Neural crest cell (in vitro differentiated cells): ENCODE measurements at regions not wholly inside any gene's neighbourhood (a gene's known extent, or its start where the extent isn't known, plus 50 kb on each side); places are given as distances from the start of the nearest gene placed in this dataset.

Source experiments
- DNase-seq: peaks from one replicate; pipeline ENCODE4 v3.0.0; 2021; ENCODE audit warnings: low read depth, mixed read lengths, low spot score
- H3K27ac Mint-ChIP-seq: one replicate; pipeline ENCODE4 v1.8.0; 2021; ENCODE audit warnings: mild to moderate bottlenecking, mixed read lengths; ENCODE audit not compliant: unreplicated experiment
- H3K27me3 Mint-ChIP-seq: 2 replicates; pipeline ENCODE4 v1.8.0; 2021; ENCODE audit warnings: low read depth, mild to moderate bottlenecking, mixed read lengths
- H3K36me3 Mint-ChIP-seq: 2 replicates; pipeline ENCODE4 v1.8.0; 2021; ENCODE audit warnings: low read depth, mild to moderate bottlenecking, mixed read lengths
- H3K4me1 Mint-ChIP-seq: 2 replicates; pipeline ENCODE4 v1.8.0; 2021; ENCODE audit warnings: mixed read lengths
- H3K4me3 Mint-ChIP-seq: one replicate; pipeline ENCODE4 v1.8.0; 2021; ENCODE audit warnings: mild to moderate bottlenecking, mixed read lengths
- H3K9me3 Mint-ChIP-seq: 2 replicates; pipeline ENCODE4 v1.8.0; 2021; ENCODE audit warnings: mixed read lengths
- TF ChIP-seq, protein P1 (sequence below): fragments of 200-600 bp; sonication (generic); conservative IDR thresholded peaks from 2 replicates; pipeline ENCODE4 v1.5.0; 2021; ENCODE audit warnings: antibody characterized with exemption, mild to moderate bottlenecking

DNA sequence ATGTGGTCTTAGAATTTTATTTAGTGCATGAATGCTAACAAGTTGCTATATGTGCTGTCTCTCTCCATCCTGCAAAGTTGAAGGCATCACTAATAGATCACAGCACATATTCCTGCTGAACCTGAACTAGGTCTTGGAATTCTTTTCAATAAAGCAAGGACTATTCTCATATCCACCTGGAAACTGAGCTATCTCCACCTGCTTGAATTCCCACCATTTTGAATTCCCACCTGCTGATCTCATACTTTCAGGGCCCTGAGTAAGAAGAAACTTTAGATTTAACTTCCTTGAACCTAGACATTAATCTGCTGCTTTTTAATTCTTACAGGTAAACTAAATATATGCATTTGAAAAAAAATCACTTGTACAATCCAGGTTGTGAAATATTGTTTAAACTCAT is 445.3 kb upstream of the CCL2 start:
- H3K4me3 Mint-ChIP-seq = no peak overlapping the region
- no peak overlapping the region for H3K27ac Mint-ChIP-seq
- no peak for DNase-seq
- TF ChIP-seq, protein P1, sequence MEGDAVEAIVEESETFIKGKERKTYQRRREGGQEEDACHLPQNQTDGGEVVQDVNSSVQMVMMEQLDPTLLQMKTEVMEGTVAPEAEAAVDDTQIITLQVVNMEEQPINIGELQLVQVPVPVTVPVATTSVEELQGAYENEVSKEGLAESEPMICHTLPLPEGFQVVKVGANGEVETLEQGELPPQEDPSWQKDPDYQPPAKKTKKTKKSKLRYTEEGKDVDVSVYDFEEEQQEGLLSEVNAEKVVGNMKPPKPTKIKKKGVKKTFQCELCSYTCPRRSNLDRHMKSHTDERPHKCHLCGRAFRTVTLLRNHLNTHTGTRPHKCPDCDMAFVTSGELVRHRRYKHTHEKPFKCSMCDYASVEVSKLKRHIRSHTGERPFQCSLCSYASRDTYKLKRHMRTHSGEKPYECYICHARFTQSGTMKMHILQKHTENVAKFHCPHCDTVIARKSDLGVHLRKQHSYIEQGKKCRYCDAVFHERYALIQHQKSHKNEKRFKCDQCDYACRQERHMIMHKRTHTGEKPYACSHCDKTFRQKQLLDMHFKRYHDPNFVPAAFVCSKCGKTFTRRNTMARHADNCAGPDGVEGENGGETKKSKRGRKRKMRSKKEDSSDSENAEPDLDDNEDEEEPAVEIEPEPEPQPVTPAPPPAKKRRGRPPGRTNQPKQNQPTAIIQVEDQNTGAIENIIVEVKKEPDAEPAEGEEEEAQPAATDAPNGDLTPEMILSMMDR = no peak
- no peaks in the 10 kb centered on the region for H3K4me1 Mint-ChIP-seq
- H3K9me3 Mint-ChIP-seq = no peaks in the 10 kb centered on the region
- H3K27me3 Mint-ChIP-seq = peaks cover 32% of the 10 kb centered on the region
- no peaks in the 10 kb centered on the region for H3K36me3 Mint-ChIP-seq

DNA sequence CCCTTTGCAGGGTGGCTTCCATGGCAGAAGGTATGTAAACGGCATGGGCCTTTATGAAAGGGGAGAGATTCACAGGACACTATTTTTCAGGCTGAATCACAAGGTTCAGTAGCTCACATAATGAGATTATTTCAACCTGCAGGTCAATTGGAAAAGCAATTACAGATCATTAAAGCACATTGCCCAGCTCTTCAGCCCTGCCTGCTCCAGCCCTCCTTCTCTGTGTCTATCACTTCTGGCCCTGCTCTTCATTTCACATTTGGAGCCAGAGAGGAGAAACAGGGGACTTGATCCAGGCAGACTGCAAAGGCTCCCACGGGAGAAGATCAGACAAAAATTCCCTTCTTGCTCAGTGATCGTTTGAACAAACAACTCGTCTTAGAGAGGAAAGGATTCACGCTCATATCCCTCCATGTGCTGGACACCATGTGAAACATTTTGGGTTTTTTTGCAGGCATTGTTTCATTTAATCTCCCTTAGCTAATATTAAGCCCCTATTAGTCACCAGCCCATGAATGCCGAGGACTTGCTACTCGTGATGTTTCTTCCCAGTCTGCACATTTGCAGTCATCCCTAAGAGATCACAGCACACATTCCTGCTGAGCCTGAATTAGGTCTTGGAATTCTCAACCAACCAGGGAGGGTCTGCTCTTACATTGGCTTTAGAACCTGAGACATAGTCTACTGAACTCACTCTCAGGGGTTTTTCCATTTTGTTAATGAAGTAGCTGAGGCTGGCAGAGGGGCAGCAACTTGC is 443.9 kb upstream of the CCL2 start:
- no peaks in the 10 kb centered on the region for H3K4me1 Mint-ChIP-seq

DNA sequence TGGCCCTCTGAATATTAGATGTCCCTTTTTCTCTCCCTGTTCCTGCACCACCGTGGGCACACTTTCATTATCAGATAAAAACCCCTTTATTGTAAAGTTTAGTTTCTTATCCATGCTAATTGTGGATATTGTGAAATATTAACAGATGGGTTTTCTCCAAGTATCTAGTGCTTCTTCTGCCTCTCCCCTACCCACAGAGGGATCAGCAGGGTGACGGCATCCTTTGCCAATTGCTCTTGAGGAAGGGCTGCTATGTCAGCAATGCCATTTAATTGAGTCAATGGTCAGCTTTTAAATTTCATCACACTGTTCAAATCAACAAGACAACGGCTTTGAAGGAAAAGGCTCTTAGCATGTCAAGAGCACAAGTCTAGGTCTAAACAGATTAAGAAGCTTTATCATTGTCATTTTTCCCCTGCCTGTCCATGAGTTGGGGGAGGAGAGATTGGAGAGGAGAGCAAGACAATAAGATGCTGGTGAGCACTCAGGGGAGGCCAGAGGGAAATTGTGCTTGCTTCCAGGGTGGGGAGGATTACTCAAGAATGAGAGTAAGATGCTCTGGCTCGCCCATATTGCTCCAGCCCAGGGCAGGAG is 443.0 kb upstream of the CCL2 start:
- Mint-ChIP-seq H3K9me3 (no peaks in the 10 kb centered on the region), H3K27me3 (peaks cover 29% of the 10 kb centered on the region), H3K27ac (no peak overlapping the region), H3K4me3 (no peak overlapping the region), H3K4me1 (no peaks in the 10 kb centered on the region), H3K36me3 (no peaks in the 10 kb centered on the region)
- no peak for DNase-seq
- TF ChIP-seq, protein P1 = no peak

More for the DNA sequence above, 443.9 kb upstream of the CCL2 start:
- TF ChIP-seq, protein P1 = no peak
- DNase-seq = no peak
- Mint-ChIP-seq H3K36me3 (no peaks in the 10 kb centered on the region), H3K9me3 (no peaks in the 10 kb centered on the region), H3K27ac (no peak overlapping the region), H3K4me3 (no peak overlapping the region), H3K27me3 (peaks cover 29% of the 10 kb centered on the region)

DNA sequence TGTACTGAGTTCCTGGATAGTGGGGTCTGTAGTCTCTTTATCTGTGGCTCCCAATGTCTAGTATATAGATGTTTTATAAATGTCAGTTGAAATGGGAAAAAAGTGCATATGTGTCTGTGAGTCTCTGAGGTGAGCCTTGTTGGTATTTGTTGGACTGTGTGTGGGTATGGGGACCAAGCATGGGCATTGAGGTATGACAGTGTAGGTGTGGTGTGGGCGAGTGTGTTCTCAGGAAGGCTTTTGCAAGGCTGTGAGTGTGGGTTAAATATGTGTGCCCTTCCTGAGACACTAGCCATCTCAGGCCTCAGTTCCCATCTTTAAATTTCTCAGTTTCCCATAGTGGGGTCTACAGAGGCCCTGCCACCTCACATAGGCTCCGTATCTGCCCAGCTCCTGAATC is 440.2 kb upstream of the CCL2 start:
- Mint-ChIP-seq H3K4me3 (no peak overlapping the region), H3K4me1 (no peaks in the 10 kb centered on the region), H3K27ac (no peak overlapping the region), H3K9me3 (no peaks in the 10 kb centered on the region), H3K36me3 (no peaks in the 10 kb centered on the region), H3K27me3 (peaks cover 42% of the 10 kb centered on the region)
- TF ChIP-seq, protein P1 = no peak
- DNase-seq = no peak

DNA sequence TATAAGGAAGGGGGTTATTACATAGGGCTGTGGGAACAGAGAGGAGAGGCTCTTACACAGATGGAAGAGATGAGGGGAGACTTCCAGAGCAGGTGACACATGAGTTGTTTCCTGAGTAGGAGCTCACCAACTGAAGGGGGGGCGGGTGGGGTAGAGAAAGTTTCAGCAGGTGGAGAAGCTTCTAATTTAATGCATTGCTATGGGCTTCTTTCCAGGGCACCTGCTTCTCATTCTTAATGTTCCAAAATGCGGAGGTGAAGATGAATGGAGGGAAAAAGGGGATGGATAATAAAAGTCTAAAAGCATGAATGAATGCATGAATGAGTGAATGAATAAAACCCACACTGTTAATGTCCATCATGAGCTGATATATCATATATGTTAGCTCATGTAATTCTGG is 439.0 kb upstream of the CCL2 start:
- H3K27me3 Mint-ChIP-seq = peaks cover 36% of the 10 kb centered on the region
- H3K36me3 Mint-ChIP-seq = no peaks in the 10 kb centered on the region
- H3K27ac Mint-ChIP-seq = no peak overlapping the region
- TF ChIP-seq, protein P1 = no peak
- no peaks in the 10 kb centered on the region for H3K9me3 Mint-ChIP-seq
- H3K4me3 Mint-ChIP-seq = no peak overlapping the region
- no peak for DNase-seq
- no peaks in the 10 kb centered on the region for H3K4me1 Mint-ChIP-seq
